Endothelial cell of umbilical vein (primary cell): ENCODE measurements at regions not wholly inside any gene's neighbourhood (a gene's known extent, or its start where the extent isn't known, plus 50 kb on each side); places are given as distances from the start of the nearest gene placed in this dataset.

Experiments used
- CTCF ChIP-seq, 2 donors: IDR thresholded peaks; 1 replicate in 1 of 2; 2 replicates in 1 of 2; pipeline ENCODE4 v1.5.1; 2011; ENCODE audit warnings: low read length in 2 of 2, mild to moderate bottlenecking in 2 of 2, moderate library complexity in 2 of 2, control low read depth in 1 of 2, inconsistent platforms in 1 of 2, low read depth in 1 of 2; ENCODE audit not compliant: insufficient read depth in 1 of 2; ENCODE audit errors: extremely low read depth in 1 of 2
- EZH2 ChIP-seq: IDR thresholded peaks from 2 replicates; pipeline ENCODE4 v1.6.1; 2012; ENCODE audit warnings: borderline replicate concordance, low read depth, mild to moderate bottlenecking, moderate library complexity, low read length, inconsistent platforms; ENCODE audit not compliant: severe bottlenecking
- GATA2 ChIP-seq: IDR thresholded peaks from 2 replicates; pipeline ENCODE4 v1.7.0; 2011; ENCODE audit warnings: low read depth, mild to moderate bottlenecking, moderate library complexity, mixed read lengths, low read length; ENCODE audit not compliant: insufficient read length, insufficient read depth
- MAX ChIP-seq: IDR thresholded peaks from 2 replicates; pipeline ENCODE4 v1.6.1; 2011; ENCODE audit not compliant: insufficient read depth, insufficient read length
- POLR2A ChIP-seq: IDR thresholded peaks from 2 replicates; pipeline ENCODE4 v1.6.1; 2012; ENCODE audit warnings: low read depth, mild to moderate bottlenecking, control low read depth, low read length
- POLR2AphosphoS5 ChIP-seq: IDR thresholded peaks from 2 replicates; pipeline ENCODE4 v1.6.1; 2012; ENCODE audit warnings: low read depth, mild to moderate bottlenecking, control low read depth, low read length, moderate library complexity; ENCODE audit not compliant: insufficient read depth

- TF ChIP-seq CTCF (IDR thresholded peaks at IDR 0.05; ENCODE audit: extremely low read depth in 1 of 2, insufficient read depth in 1 of 2, low read depth in 1 of 2, low read length in 2 of 2) (no peak), POLR2A (no peak), GATA2 (no peak), EZH2 (no peak), MAX (no peak), POLR2AphosphoS5 (no peak)
These were observed 609.4 kb upstream of the CDH5 start for GRCh38 chr16:65757064-65757463.
